ENCODE measurements at regions not wholly inside any gene's neighbourhood (a gene's known extent, or its start where the extent isn't known, plus 50 kb on each side); places are given as distances from the start of the nearest gene placed in this dataset.
"Not testable (repeated sequence)": the region's sequence is repeated elsewhere in the genome, so short reads cannot be mapped to it uniquely, and the experiment has no call there.

DNA sequence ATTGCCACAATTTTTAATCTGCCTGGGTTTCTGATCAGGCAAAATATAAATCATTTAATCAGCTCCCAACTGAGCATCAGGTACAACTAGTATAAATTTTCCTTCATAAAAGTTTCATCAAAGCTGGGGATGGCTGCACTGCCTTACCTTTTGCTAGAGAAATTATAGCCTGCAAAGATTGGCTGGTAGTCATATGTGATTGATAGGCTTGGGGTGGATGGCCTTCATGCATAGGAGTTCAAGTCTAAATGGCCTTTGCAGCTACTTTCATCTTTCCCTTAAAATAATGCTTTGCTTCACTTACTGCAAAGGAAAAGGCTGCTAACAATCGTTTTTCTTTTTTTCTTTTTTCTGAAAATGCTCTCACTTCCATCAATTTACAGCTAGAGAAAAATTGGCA is 739.7 kb downstream of the CENPC start:
- DNase-seq, result no peak

DNA sequence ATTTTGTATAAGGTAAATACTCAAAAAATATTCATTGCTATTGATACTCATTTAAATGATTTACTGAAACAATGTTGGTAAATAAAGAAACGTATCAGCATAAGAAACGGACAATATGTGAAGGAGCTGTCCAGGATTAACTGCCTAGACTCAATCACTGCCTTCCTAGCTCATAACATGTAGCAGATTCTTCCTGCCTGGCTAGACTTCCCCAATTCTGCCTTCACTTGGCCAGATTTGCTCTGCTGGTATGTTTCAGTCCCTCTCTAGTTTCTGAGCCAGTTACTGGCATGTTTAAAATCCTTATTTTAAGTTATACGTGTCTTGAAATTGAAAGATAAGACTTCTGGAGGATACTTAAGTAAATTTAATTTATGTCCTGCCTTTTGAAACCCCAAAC is 740.3 kb downstream of the CENPC start:
- no peak for DNase-seq

- DNase-seq, result no peak
Observed at GRCh38 chr4:66797608-66798007, 747.7 kb downstream of the CENPC start.

DNA sequence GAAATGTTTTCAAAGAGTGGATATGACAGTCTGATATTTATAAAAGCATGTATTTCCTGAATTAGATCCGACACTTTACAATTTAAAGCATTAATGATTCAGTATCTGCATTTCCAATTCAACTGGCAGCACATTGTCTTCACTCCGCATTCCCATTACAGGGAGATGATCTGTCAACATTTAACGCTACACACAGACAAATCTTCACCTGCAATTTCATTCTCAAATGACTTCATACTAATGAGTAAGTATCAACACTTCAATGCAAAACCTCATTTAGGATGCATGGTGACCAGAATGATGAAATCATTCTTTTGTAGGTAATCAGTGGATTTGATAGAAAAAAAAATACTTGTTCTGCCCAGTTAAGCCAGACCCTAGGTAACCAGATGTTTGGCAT is 749.6 kb downstream of the CENPC start:
- DNase-seq, result no peak

GRCh38 chr4:66794390-66795034 is 750.8 kb downstream of the CENPC start:
- DNase-seq, result no peak

DNA sequence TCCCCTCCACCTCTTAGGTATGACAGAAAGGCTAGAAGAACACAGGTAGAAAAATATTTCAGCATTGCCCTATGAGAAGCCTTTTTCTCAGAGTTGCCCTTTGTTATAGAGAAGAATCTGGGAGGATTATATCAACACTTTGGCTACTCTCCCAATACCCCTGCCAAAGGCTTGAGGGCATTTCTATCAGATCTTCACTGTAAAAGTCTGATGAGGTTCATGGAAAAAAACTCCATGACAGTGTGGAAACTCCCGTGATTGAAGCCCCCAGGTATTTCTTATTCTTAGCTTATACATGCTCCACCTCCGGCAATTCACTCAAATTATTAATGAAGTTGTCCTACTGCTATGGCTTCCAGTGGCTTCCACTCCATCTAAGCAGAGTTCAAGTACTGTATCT is 753.6 kb downstream of the CENPC start:
- no peak for DNase-seq

GRCh38 chr4:66785479-66785878 is 759.8 kb downstream of the CENPC start:
- DNase-seq, result no peak

GRCh38 chr4:66782751-66783150 is 762.6 kb downstream of the CENPC start:
- not testable (repeated sequence) for DNase-seq

DNA sequence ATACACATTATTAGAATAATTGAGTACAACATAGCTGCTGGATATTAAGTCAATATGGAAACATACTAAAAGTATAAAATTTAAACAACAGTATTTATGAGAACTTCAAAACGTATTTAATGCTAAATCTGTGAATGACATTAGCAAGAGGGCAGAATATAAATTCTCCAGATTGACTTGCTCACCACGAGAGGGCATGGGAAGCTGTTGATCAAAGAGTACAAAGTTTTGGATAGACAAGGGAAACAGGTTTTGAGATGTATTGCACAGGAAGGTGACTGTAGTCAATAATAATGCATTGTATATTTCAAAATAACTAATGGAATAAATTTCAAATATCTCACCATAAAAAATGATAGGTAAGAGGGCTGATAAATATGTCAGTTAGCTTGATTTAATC is 768.2 kb downstream of the CENPC start:
- DNase-seq, result no peak

- no peak for DNase-seq
Observed at GRCh38 chr4:66769441-66769840, 775.9 kb downstream of the CENPC start.

DNA sequence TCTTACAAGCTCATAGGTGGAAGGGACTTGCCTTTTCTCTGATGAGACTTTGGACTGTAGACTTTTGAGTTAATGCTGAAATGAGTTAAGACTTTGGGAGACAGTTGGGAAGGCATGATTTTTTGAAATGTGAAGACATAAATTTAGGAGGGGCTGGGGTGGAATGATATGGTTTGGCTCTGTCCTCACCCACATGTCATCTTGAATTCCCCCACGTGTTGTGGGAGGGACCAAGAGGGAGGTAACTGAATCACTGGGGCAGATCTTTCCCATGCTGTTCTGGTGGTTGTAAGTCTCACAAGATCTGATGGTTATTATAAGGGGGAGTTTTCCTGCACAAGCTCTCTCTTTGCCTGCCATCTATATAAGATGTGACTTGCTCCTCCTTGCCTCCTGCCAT is 777.9 kb downstream of the CENPC start:
- DNase-seq, result no peak

DNA sequence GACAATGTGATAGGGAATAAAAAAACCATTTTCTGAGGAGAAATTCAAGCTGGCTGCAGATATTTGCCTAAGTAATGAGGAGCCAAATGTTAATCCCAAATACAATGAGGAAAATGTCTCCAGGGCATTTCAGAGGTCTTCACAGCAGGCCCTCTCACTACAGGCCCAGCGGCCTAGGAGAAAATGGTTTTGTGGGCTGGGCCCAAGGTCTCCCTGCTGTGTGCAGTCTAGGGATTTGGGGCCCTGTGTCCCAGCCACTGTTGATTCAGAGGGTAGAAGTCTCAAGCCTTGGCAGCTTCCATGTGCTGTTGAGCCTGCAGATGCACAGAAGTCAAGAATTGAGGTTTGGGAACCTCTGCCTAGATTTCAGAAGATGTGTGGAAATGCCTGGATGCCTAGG is 778.7 kb downstream of the CENPC start:
- DNase-seq, result no peak

DNA sequence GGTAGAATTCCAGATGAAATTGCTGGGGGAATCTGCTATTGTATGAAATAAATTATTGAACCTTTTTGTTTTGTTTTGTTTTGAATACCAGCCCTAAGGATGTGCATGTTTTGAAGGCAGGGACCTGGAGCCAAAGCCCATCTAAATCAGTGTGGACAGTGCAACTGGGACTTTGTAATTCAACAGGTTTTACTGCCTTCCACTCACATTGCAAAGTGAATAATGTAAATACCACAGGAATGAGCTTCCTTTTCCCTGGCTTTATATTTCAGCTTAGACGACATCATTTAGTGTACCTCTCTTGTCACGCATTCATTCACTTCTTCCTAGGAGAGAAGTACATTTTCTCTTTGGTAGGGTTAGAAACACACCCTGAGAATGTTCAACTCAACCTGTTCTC is 795.0 kb downstream of the CENPC start:
- DNase-seq, result no peak

- not testable (repeated sequence) for DNase-seq
Observed at GRCh38 chr4:66746918-66747317, 798.4 kb downstream of the CENPC start.

DNA sequence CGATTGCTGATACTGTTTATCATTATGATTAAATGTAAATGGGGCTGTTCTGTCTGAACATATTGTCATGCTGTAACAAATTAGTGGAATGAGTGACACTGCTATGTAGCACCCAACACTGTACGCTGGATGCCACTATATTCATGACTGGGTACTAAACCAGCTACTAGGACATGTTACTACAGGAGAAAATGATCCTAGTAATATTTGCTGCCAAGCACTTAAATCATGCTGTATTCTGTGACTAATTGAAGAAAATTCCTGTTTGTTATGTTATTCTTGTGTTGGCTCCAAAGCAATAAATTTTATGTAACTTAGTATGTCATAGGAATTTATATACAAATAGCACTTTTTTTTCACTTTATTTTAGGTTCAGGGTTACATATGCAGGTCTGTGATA is 804.2 kb downstream of the CENPC start:
- no peak for DNase-seq

DNA sequence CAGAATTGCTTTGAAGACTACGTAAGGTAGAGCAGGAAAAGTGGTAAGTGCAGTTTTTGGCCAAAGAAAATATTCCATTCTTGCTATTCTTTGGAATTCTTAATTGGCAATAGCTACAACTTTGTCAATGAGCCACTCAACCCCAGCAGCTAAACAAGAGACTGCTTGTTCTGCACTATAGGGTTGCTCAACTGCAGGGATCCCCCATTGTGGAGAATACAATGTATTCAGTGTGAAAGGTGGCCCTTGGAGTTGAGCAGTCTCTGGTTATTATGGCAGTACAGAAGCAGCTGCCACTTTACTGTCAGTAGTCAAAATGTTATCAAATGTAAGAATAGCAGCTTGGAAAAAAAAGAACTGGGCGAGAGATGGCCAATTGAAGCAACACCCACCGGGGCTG is 808.7 kb downstream of the CENPC start:
- no peak for DNase-seq

GRCh38 chr4:66728280-66728679 is 817.0 kb downstream of the CENPC start:
- DNase-seq, result no peak

DNA sequence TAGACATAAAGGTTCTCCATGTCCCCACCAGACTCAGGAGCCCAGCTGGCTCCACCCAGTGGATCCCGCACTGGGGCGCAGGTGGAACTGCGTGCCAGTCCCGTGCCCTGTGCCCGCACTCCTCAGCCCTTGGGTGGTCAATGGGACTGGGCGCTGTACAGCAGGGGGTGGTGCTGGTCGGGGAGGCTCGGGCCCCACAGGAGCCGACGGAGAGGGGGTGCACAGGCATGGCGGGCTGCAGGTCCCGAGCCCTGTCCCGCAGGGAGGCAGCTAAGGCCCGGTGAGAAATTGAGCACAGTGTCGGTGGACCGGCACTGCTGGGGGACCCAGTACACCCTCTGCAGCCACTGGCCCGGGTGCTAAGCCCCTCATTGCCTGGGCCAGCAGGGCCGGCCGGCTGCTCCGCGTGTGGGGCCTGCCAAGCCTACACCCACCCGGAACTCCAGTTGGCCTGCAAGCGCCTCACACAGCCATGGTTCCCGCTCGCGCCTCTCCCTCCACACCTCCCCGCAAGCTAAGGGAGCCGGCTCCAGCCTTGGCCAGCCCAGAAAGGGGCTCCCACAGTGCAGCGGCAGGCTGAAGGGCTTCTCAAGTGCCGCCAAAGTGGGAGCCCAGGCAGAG is 832.9 kb downstream of the CENPC start:
- DNase-seq, result not testable (repeated sequence)

DNA sequence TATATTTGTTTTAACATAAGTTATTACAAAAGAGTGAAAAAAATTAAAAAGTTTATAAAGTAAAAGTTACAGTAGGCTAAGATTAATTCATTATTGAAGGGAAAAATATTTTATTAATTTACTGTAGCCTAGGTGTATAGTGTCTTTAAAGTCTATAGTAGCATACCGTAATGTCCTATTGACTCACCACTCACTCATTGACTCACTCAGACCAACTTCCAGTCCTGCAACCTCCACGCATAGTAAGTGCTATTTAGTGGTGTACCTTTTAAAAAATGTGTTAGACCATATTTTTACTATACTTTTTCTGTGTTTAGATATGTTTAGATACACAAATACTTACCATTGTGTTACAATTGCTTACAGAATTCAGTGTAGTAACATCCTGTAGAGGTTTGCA is 841.1 kb downstream of the CENPC start:
- DNase-seq, result no peak

DNA sequence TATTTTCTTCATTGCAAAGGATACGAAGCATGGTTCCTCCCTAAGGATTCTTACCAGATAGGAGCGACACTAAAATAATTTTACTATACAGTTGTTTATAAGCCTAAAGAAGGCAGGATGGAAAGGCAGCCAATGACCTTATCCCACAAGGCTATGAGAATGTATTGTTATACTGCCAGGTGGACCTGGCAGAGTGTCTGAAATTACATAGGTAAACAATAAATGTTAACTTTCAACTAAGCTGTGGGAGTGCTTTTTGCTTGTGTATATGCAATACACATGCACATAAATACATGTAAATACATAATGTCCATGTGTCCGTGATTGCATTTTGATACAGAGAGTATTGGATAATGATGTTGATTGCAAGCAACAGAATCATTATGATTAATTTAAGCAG is 850.6 kb downstream of the CENPC start:
- DNase-seq, result no peak

- no peak for DNase-seq
Observed at GRCh38 chr4:66693694-66694093, 851.6 kb downstream of the CENPC start.

GRCh38 chr4:66691101-66691500 is 854.2 kb downstream of the CENPC start:
- DNase-seq, result no peak

DNA sequence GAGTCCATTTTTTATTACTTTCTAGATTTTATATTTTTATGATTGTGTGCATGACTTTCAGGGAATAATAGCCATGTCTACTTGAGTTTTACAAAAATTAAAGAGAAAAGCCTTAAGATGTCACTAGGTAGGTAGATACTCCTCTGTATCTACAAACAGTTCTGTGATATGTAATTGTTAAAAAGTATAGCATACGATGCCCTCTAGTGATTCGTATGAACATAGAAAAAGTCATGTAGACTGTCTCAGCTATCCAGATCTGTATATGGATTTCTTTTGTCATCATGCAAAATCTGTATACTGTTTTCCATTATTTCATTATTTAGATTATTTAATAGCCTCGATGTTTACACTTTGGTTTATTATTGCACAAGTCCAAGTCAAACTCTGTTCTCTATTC is 856.6 kb downstream of the CENPC start:
- no peak for DNase-seq

DNA sequence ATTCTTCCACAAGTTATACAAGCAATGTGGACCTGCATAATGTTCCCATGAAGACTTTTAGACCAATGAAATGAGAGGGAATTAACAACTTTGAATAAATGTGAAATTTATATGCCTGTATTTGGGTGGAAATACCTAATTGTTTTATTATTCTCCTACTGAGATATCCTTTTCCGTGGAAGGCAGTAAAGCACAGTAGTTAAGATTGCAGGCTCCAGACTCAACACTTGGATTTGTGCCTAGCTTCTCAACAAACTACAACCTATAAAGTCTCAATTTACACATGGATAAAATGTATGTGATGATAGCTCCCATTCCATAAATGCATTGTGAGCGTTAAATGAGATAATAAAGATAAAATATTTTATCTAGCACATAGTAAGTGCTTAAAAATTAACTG is 857.8 kb downstream of the CENPC start:
- no peak for DNase-seq

DNA sequence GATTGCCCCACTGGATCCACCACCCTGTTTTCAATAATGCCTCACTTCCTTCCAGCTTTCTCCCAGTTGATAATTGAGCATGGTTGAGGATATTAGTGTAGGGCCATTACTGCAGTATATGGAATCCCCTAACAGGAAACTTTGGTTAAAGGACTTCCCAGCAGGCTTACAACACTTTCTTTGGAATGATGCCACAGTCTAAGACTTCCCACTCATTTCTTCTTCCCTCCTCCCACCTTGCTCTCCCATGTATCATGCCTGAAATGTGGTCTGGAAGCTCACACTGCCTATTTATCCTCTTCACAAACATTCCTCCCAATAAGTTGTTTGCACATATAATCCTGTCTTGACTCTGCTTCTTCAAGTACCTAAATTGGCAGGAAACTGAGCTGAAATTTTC is 863.3 kb downstream of the CENPC start:
- DNase-seq, result no peak
